ENCODE measurements at regions not wholly inside any gene's neighbourhood (a gene's known extent, or its start where the extent isn't known, plus 50 kb on each side); places are given as distances from the start of the nearest gene placed in this dataset.

- FAIRE-seq: no peak
Observed at GRCh38 chr14:101233808-101234207, 327.5 kb upstream of the DIO3 start.

More at GRCh38 chr14:101233808-101234207, 327.5 kb upstream of the DIO3 start:
- BruUV-seq (replicated peaks): no TSS peak
- H3K9me1 ChIP-seq (replicated peaks; ENCODE audit: control insufficient read depth, extremely low read depth, insufficient read depth, low read length): no peaks in the 10 kb centered on the region
- H2AFZ ChIP-seq (ENCODE audit: low read depth, low read length): no peak overlapping the region
- no peaks in the 10 kb centered on the region for H3K27me3 ChIP-seq (ENCODE audit: control insufficient read depth in 2 of 2, insufficient read depth in 2 of 2, low read length in 2 of 2)
- TF ChIP-seq JUN (IDR thresholded peaks at IDR 0.05; ENCODE audit: borderline replicate concordance, insufficient read depth, insufficient read length, low read depth) (no peak), GATA2 (IDR thresholded peaks at IDR 0.05; ENCODE audit: insufficient read depth, insufficient read length, low read depth, low read length) (no peak), MAX (IDR thresholded peaks at IDR 0.05; ENCODE audit: insufficient read depth, insufficient read length) (no peak), MYC (IDR thresholded peaks at IDR 0.05; ENCODE audit: low read depth, low read length) (no peak), POLR2AphosphoS5 (IDR thresholded peaks at IDR 0.05; ENCODE audit: insufficient read depth, low read depth, low read length) (no peak), EZH2 (IDR thresholded peaks at IDR 0.05; ENCODE audit: borderline replicate concordance, low read depth, low read length, severe bottlenecking) (no peak), FOS (IDR thresholded peaks at IDR 0.05; ENCODE audit: borderline replicate concordance, insufficient read depth, low read length) (no peak), CTCF (IDR thresholded peaks at IDR 0.05; ENCODE audit: extremely low read depth in 1 of 2, insufficient read depth in 1 of 2, low read depth in 1 of 2, low read length in 2 of 2) (no peak), POLR2A (IDR thresholded peaks at IDR 0.05; ENCODE audit: low read depth, low read length) (no peak)
- H3K27ac ChIP-seq (ENCODE audit: insufficient read depth, low read depth, low read length): no peak overlapping the region
- H3K4me2 ChIP-seq (ENCODE audit: insufficient read depth, low read length): no peak overlapping the region
- no peaks in the 10 kb centered on the region for H3K4me1 ChIP-seq (ENCODE audit: control insufficient read depth, extremely low read depth, insufficient read depth, low read length)
- ChIA-PET CTCF (interaction anchor here (0.6 to 2.6 kb wide), 6 partner anchors 50 to 632 kb away, joined by 3 to 46 read pairs (median 8); no protein-coding TSS in a partner anchor), POLR2A (no interaction called here)
- no peaks in the 10 kb centered on the region for H4K20me1 ChIP-seq (replicated peaks; ENCODE audit: control insufficient read depth, extremely low read depth, insufficient read depth, low read length)
- DNase-seq (ENCODE audit: low read depth, low spot score): no peak
- no peaks in the 10 kb centered on the region for H3K36me3 ChIP-seq (ENCODE audit: control insufficient read depth in 2 of 2, extremely low read depth in 1 of 2, insufficient read depth in 2 of 2, low read length in 2 of 2)
- no peak overlapping the region for H3K4me3 ChIP-seq (replicated peaks in 1 of 3; ENCODE audit: insufficient read depth in 1 of 3, low read depth in 1 of 3, low read length in 3 of 3)
- dilution Hi-C loops (cut with MboI; ENCODE audit: extremely low pct_ligation_motif_present, low sequenced_read_pairs) (no loop called here), intact Hi-C loops (cut with micrococcal nuclease) (loop anchor here (2.0 kb wide), 1 partner anchor 395 kb away; no protein-coding TSS in a partner anchor)
- H3K79me2 ChIP-seq (ENCODE audit: control insufficient read depth, insufficient read depth, low read length): no peaks in the 10 kb centered on the region
- no peak overlapping the region for H3K9ac ChIP-seq (replicated peaks; ENCODE audit: extremely low read depth, insufficient read depth, low read length)
- no peaks in the 10 kb centered on the region for H3K9me3 ChIP-seq (replicated peaks; ENCODE audit: control insufficient read depth, insufficient read depth, low read length)

Measured in endothelial cell of umbilical vein (primary cell).